Activated CD4-positive, alpha-beta T cell treated with anti-CD3 and anti-CD28 coated beads, Interleukin-2, amount 50 U/mL, for 1 hour (primary cell): ENCODE measurements at regions not wholly inside any gene's neighbourhood (a gene's known extent, or its start where the extent isn't known, plus 50 kb on each side); places are given as distances from the start of the nearest gene placed in this dataset.
A peak's percentile ranks its signal among the peaks of the same experiment; 100 is the strongest.
"Not testable (repeated sequence)": the region's sequence is repeated elsewhere in the genome, so short reads cannot be mapped to it uniquely, and the experiment has no call there.

Source experiments
- DNase-seq: peaks from one replicate; pipeline ENCODE4 v3.0.0-alpha.2; 2020

DNA sequence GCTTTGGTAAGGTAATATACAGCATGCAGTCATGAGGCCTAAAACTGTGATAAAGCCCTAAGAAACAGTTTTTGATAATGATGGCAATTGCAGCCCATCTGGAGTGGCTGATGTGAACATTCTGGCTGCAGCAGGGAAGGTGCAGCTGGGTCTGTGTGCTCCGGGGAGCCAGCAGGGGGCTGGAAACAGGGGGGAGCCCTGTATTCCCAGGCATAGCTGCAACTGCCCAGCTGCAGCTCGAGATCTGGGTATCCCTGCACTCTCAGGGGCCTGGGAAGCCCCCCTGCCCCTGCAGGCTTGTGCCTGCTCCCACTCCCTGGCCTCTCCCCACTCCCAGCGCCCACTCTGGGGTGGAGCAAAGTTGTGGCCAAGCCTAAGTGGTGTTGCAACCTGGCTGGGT, 95.6 kb downstream of the RRAGB start:
- no peak for DNase-seq

DNA sequence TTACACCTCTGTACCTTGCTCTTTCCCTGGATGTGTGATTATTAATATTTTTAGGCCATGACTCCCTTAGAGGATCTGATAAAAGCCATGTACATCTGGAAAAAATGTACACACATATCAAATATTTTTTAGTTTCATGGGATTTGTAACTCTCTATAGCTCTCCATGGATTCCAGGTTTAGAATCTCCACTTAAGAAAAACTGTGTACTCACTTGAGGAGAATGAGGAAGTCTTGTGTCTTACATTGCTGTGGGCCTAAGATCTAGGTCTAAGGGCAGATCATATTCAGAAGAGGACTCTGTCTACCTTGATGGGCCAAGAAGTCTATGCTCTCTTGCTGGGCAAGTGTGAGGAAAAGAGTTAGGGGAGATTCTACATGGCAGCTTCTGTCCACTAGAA, 98.0 kb downstream of the RRAGB start:
- no peak for DNase-seq

DNA sequence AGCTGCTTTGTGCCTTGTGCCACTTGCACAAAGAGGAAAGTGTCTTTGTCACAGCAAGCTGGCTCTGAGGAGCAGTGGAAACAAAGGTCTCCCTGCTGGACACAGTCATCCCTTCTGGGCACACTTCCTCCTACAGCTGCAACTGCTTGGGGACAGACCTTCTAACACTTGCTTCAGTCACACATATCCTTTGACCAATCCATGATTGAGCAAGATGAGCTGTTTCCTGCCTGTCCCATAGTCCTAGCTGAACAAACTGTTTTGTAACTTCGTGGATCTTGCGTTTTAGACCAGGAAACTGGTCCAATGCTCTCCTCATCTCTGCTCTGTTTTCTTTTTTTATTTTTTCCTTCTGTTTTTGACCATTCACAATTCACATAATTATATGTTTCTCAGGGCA, 98.5 kb downstream of the RRAGB start:
- DNase-seq, result no peak

DNA sequence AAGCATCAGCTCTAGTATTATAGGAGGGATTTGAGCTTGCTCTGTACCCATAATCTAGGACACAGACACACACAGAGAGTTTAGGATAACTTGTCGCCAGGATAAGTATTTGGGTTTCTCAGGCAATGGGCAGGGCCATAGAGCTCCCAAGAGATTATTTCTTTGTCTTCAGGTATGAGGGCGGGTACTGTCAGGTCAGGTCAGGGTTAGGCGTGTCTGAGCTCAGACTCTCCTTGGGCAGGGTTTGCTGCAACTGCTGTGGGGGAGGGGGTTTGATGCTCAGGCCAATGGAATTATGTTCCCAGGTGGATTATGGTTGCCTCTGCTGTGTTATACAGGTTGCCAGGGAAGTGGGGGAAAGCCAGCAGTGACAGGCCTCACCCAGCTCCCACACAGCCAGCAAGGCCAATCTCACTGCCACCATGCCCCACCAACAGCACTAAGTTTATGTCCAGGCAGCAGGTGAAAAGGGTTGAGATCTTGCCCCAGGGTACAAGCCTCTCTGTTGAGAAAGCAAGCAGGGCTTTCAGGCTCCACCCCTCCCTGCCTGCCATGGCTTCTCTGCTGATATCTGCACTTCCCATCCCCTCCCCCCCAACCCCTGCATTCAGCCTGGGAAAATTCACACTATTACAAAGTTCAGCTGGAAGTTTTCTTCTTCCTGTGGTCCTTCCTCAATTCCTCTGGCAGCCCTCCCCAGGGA, 101.3 kb downstream of the RRAGB start:
- no peak for DNase-seq

DNA sequence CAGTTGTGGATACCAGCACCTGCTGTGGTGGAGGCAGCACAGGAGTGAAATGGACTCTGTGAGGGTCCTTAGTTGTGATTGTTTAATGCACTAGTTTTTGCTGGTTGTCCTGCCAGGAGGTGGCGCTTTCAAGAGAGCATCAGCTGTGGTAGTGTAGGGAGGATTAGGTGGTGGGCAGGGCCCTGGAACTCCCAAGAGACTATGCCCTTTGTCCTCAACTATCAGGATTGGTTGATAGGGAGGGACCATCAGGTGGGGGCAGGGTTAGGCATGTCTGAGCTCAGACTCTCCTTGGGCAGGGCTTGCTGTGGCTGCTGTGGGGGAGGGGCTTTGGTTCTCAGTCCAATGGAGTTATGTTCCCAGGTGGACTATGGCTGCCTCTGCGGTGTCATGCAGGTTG, 121.9 kb downstream of the RRAGB start:
- DNase-seq, result no peak

DNA sequence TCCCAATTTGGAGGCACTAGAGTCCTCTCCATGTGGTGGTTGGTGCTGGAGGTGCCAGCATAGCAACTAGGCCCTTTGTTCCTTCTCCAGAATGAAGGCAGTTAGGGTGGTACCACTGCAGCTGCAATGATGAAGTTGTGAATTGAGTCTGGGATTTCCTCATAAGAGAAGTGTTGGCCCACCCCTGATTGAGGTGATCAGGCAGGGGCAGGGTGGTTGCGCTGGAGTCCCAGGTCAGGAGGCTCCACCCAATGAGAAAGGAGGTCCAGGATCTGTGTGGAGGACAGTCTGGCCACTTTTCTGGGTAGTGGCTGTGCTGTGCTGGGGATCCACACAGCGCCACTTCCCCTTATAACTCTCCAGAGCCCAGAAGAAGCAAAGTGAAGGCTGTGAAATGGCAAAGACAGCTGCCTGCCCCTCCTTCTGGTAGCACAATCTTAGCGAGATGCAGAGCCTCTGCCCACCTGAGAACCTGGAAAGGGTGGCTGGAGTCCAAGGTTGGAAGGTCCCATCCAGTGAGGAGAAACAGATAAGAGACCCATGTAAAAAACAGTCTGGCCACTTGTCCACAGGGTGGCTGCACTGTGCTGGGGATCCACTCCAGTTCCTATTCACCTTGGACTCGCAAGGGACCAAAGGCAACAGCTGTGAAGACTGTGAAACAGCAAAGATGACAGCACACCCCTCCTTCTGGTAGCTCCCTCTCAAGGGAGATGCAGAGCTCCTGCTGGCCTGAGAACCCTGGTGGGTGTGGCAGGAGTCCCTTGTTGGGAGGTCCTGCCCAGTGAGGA, 124.6 kb downstream of the RRAGB start:
- DNase-seq, result no peak

DNA sequence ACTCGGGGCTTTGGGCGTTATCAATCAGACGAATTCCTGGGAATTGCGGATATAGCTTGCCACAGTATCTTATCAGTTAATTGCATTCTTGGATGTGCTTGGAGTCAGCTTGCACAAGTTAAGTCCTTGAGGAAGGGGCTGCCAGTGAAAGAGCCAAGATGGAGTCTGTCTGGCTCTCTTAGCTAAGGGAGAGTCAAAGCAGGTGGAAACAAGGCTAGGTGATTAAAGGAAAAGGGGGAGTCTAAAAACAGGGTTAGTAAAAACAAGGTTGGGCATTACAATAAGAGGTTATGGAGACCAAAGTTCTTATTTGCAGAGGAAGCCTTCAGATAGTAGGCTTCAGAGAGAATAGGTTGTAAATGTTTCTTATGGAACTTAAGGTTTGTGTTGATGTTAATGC, 149.2 kb downstream of the RRAGB start:
- not testable (repeated sequence) for DNase-seq

DNA sequence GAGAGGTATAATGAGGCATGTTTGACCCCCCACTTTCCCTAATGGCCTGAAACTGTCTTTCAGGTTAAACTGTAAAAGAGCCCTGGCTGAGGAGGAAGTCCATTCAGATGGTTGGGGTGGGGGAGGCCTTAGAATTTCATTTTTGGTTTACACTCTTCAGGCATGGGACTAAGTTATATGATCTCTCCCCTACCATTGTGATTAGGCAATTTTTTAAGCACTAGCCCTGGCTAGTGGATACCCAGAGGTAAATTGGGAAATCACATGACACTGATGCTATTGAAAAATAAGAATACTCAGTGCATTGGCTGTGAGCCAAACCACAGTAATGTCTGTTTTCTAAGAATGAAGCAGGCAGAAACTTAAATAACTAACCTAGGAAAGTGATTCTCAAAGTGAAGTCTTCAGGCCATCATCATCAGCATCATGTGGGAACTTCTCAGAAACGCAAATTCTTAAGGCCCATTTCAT, 149.7 kb downstream of the RRAGB start:
- no peak for DNase-seq

DNA sequence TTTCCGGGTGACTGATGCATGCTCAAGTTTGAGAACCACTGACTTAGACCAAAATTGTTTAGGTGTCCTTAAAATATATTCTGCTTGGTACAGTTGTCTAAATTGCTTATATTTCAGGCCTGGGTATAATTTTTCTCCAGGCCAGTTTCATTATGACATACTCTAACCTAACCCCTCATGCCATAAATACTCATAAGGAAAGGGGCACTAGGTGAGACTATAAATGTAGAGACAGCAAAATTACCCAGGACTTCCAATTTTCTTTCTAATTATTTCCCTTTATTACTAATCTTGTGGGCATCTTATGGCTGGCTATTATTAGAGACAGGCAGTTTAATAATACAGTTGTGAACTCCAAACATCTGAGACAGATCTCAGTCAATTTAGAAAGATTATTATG, 150.2 kb downstream of the RRAGB start:
- DNase-seq, result no peak

DNA sequence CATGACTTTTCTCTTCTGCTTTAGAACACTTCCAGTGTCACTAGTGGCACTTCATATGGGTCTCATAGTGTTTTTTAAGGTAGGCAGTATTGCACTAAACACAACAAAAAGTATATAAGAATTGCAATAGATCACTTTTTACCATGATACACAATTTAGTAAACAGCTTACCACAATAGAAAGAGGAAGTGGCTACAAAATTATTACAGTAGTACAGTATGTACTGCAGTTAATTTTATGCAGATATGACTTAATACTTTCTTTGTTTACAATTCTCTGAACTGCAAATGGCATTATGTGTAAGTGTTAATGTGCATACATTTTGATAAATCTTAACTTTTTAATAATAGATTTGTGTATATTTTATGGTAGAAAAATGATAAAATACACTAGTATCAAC, 157.3 kb downstream of the RRAGB start:
- no peak for DNase-seq

DNA sequence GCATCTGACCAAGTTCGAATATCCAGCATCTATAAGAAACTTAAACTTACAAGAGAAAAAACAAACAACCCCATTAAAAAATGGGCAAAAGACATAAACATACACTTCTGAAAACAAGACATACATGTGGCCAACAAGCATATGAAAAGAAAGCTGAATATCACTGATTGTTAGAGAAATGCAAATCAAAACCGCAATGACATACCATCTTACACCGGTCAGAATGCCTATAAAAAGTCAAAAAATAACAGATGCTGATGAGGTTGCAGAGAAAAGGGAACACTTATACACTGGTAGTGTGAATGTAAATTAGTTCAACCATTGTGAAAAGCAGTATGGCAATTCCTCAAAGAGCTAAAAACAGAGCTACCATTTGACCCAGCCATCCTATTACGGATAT, 166.0 kb downstream of the RRAGB start:
- DNase-seq, result not testable (repeated sequence)

DNA sequence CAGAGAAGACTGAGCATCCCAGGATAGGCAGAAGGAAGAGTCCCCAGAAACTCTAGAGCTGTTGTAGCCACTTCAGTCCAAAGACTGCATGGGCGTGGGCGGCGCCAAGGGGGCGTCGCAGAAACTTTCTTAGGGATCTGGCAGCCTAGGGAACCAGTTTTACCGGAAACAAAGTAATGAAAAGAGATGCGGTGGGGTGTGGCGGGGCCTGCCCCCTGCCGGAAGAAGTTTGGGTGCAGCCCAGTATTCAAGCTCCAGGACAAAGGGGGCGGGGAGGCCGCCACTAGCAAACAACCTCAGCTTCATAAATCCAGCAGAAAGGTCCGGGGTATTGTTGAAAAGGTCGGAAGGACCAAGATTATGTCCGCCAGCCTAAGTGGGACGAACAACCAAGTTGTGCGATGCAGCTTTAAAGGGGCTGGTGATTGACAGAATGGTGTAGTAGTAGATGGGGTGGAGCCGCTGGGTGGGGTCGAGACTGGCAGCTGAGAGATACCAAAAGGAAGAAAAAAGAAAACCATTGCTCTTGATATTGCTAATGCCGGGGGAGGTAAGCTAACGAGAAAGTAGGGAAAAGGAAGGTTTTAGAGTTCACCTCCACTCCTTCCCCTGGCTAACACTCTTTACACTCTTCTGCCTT, 190.5 kb downstream of the RRAGB start:
- DNase-seq, result peak; percentile 32

DNA sequence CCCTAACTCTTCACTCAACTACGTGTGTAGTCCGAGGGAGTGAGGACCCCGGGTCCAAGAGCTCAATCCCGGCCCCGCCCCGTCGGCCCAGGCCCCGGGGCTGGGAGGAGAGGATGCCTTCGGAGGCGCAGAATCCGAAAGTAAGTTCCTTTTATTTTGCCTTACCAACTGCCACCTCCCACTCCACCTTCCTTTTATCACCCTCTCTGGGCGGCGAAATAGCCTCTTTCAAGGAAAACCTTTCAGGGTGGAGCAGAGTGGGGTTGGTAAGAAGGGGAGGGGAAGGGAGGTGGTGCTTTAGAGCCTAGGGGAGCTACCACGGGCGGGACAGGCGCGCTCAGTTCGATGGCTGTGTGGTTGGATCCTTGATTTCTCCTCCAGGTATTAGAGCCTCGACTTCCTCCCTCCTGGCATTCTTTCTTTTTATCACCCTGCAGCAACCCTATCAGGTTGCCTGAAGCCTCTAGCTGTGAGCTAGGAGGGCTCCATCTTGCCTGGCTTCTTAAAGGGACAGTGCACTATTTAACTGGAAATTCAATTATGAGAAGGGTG, 191.2 kb downstream of the RRAGB start:
- DNase-seq, result peak; percentile 1

DNA sequence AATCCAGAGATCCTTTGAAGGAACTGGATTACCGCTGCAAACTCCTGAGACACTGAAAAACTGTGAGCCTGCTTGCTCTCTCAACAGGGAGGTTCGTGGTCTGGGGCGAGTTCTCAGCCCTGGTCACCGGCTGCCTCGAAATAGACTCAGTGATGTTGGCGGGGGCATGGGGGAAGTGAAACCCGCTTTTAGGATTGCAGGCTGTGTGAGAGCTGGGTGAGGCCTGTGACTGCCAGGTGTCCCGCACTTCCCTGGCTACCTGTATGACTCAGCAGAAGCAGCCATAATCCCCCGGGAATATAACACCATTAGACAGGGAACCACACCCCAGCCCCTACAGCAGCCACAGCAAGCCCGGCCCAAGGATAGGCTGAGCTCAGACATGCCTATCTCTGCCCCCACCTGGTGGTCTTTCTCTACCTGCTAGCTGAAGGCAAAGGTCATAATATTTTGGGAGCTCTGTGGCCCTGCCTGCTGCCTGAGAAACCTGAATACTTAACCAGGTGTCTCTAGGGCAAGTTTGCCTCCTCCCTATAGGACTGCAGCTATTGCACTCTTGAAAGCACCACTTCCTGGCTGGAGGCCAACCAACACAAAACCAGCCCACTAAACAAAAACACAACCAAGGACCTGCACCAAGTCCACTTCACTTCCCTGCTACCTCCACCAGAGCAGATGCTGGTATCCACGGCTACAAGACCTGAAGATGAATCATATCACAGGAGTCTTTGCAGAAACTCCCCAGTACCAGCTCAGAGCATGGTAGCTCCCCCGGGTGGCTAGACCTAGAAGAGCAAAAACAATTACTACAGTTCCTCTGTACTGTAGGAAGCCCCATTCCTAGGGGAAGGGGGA, 202.0 kb downstream of the RRAGB start:
- no peak for DNase-seq

DNA sequence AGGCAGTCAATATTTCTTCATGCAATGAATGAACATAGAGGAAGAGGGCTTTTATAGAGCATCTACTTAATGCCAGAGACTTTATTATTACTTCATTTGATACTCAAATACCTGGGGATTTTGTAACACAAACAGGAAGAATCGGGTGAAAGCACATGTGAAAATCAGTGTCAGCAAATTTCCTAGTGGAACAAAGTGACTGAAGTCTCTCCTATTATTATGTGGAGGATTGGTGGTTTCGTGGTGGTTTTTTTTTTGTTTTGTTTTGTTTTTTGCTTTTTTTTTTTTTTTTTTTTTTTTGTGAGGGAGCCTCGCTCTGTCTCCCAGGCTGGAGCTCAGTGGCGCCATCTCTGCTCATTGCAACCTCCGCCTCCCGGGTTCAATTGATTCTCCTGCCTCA, 207.0 kb downstream of the RRAGB start:
- DNase-seq, result no peak

DNA sequence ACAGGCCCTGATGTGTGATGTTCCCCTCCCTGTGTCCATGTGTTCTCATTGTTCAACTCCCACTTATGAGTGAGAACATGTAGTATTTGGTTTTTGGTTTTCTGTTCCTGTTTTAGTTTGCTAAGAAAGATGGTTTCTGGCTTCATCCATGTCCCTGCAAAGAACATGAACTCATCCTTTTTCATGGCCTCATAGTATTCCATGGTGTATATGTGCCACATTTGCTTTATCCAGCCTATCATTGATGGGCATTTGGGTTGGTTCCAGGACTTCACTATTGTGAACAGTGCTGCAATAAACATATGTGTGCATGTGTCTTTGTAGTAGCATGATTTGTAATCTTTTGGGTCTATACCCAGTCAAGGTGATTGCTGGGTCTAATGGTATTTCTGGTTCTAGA, 211.0 kb downstream of the RRAGB start:
- DNase-seq, result not testable (repeated sequence)
